ENCODE measurements at regions not wholly inside any gene's neighbourhood (a gene's known extent, or its start where the extent isn't known, plus 50 kb on each side); places are given as distances from the start of the nearest gene placed in this dataset.

DNA sequence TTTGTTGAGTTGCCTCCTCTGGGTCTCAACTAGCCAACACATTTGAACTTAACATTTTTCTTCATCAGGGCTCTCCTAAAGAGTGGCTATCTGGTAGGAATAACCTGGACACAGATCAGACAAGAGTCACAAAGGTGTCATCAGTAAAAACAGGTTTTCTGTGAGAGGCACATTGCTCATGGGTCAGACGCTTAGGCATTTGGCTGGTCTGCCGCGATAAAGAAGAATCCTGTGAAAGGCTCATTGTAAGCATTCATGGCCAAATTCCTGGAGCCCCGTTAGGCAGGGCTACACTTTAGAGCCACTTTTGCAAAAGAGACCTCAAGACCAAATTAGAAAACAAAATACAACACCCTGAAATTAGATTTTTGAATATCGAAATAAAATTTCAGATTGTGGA is 64.2 kb upstream of the PDE4B start:
- no peak for DNase-seq (ENCODE audit: low spot score in 2 of 2)

GRCh38 chr1:65729259-65729658 is 63.4 kb upstream of the PDE4B start:
- DNase-seq (ENCODE audit: low spot score in 2 of 2) = no peak
- no peak for FAIRE-seq

More for the DNA sequence above, 64.2 kb upstream of the PDE4B start:
- no peak for FAIRE-seq

- DNase-seq (ENCODE audit: low spot score in 2 of 2) = no peak
- FAIRE-seq = no peak
Measured at GRCh38 chr1:65734979-65735378, 57.7 kb upstream of the PDE4B start.

GRCh38 chr1:65741993-65742392 is 50.7 kb upstream of the PDE4B start:
- no peak for FAIRE-seq
- DNase-seq (ENCODE audit: low spot score in 2 of 2) = no peak
